Neural cell (in vitro differentiated cells): ENCODE measurements at regions not wholly inside any gene's neighbourhood (a gene's known extent, or its start where the extent isn't known, plus 50 kb on each side); places are given as distances from the start of the nearest gene placed in this dataset.

ENCODE experiments used
- H2AFZ ChIP-seq: fragments of 200-600, 300-800 bp; sonication (generic), shearing (Covaris generic); 2 replicates; pipeline ENCODE4 v1.6.0; 2014; ENCODE audit warnings: low read depth, mild to moderate bottlenecking, antibody characterized with exemption, low read length, moderate library complexity
- H3F3A ChIP-seq: fragments of 200-600 bp; shearing (Covaris generic); 2 replicates; pipeline ENCODE4 v1.6.1; 2016; ENCODE audit warnings: mild to moderate bottlenecking, moderate library complexity, mixed read lengths, antibody characterized with exemption, low read length; ENCODE audit not compliant: insufficient read depth, poor library complexity, severe bottlenecking
- H3K27ac ChIP-seq: fragments of 200-600, 300-800 bp; sonication (generic), shearing (Covaris generic); 2 replicates; pipeline ENCODE4 v1.5.1; 2014; ENCODE audit warnings: mild to moderate bottlenecking, low read length, moderate library complexity
- H3K27me3 ChIP-seq: fragments of 300-800, 200-600 bp; sonication (generic), shearing (Covaris generic); 2 replicates; pipeline ENCODE4 v1.6.0; 2014; ENCODE audit warnings: mild to moderate bottlenecking, low read depth, low read length, moderate library complexity; ENCODE audit not compliant: insufficient read depth
- H3K36me3 ChIP-seq: fragments of 300-800, 200-600 bp; sonication (generic), shearing (Covaris generic); 2 replicates; pipeline ENCODE4 v1.5.1; 2014; ENCODE audit warnings: mild to moderate bottlenecking, antibody characterized with exemption, low read length, moderate library complexity; ENCODE audit not compliant: insufficient read depth
- H3K4me2 ChIP-seq: fragments of 300-800, 200-600 bp; sonication (generic), shearing (Covaris generic); 2 replicates; pipeline ENCODE4 v1.6.0; 2014; ENCODE audit warnings: mild to moderate bottlenecking, low read length
- H3K4me3 ChIP-seq: fragments of 300-800, 200-600 bp; sonication (generic), shearing (Covaris generic); 2 replicates; pipeline ENCODE4 v1.5.1; 2014; ENCODE audit warnings: mild to moderate bottlenecking, low read length, moderate library complexity
- H3K79me2 ChIP-seq: fragments of 200-600 bp; shearing (Covaris generic); replicated peaks from 2 replicates; pipeline ENCODE4 v1.6.0; 2014; ENCODE audit warnings: mild to moderate bottlenecking, low read length, moderate library complexity; ENCODE audit not compliant: insufficient read depth
- H3K9ac ChIP-seq: fragments of 300-800, 200-600 bp; sonication (generic), shearing (Covaris generic); 2 replicates; pipeline ENCODE4 v1.6.1; 2016; ENCODE audit warnings: mild to moderate bottlenecking, low read length, mixed read lengths
- H3K9me2 ChIP-seq: fragments of 200-600 bp; shearing (Covaris generic); 2 replicates; pipeline ENCODE4 v1.6.1; 2016; ENCODE audit warnings: mild to moderate bottlenecking, low read length, mixed read lengths; ENCODE audit not compliant: insufficient read depth
- H3K9me3 ChIP-seq: fragments of 200-600, 300-800 bp; sonication (generic), shearing (Covaris generic); 2 replicates; pipeline ENCODE4 v1.6.1; 2016; ENCODE audit warnings: mild to moderate bottlenecking, mixed run types, low read length, moderate library complexity, mixed read lengths
- H4K20me1 ChIP-seq: fragments of 200-600 bp; shearing (Covaris generic); 2 replicates; pipeline ENCODE4 v1.6.1; 2016; ENCODE audit warnings: mild to moderate bottlenecking, mixed run types; ENCODE audit not compliant: insufficient read depth
- CTCF ChIP-seq: fragments of 450-650 bp; IDR thresholded peaks from 2 replicates; pipeline ENCODE4 v1.5.1; 2014; ENCODE audit warnings: antibody characterized with exemption, mild to moderate bottlenecking, moderate library complexity; ENCODE audit not compliant: poor library complexity, severe bottlenecking
- EP300 ChIP-seq: fragments of 450-650 bp; conservative IDR thresholded peaks from 2 replicates; pipeline ENCODE4 v1.6.1; 2014; ENCODE audit warnings: antibody characterized with exemption, mild to moderate bottlenecking, moderate library complexity; ENCODE audit not compliant: poor library complexity, severe bottlenecking
- EZH2 ChIP-seq: fragments of 200-600, 300-800 bp; shearing (Covaris generic), sonication (generic); IDR thresholded peaks from 2 replicates; pipeline ENCODE4 v1.6.1; 2014; ENCODE audit warnings: antibody characterized with exemption, low read length, borderline replicate concordance, mild to moderate bottlenecking; ENCODE audit not compliant: insufficient read depth, poor library complexity, severe bottlenecking
- MXI1 ChIP-seq: fragments of 450-650 bp; conservative IDR thresholded peaks from 2 replicates; pipeline ENCODE4 v1.6.1; 2014; ENCODE audit warnings: antibody characterized with exemption, mild to moderate bottlenecking; ENCODE audit not compliant: poor library complexity, severe bottlenecking
- POLR2AphosphoS5 ChIP-seq: IDR thresholded peaks from 2 replicates; pipeline ENCODE4 v1.6.1; 2012
- RAD21 ChIP-seq: fragments of 450-650 bp; conservative IDR thresholded peaks from 2 replicates; pipeline ENCODE4 v1.6.1; 2014; ENCODE audit warnings: antibody characterized with exemption, mild to moderate bottlenecking, moderate library complexity
- REST ChIP-seq: IDR thresholded peaks from 2 replicates; pipeline ENCODE4 v1.6.1; 2012; ENCODE audit warnings: borderline replicate concordance
- SMC3 ChIP-seq: fragments of 450-650 bp; conservative IDR thresholded peaks from 2 replicates; pipeline ENCODE4 v1.6.1; 2014; ENCODE audit warnings: antibody characterized with exemption, mild to moderate bottlenecking, moderate library complexity; ENCODE audit not compliant: poor library complexity
- TAF1 ChIP-seq: IDR thresholded peaks from 2 replicates; pipeline ENCODE4 v1.6.1; 2012; ENCODE audit warnings: low read depth

GRCh38 chr6:67640484-67640883 is 994.6 kb upstream of the ADGRB3 start:
- no peak overlapping the region for H3K9ac ChIP-seq
- TF ChIP-seq REST, result no peak
- TF ChIP-seq MXI1, result no peak
- TF ChIP-seq RAD21, result no peak
- no peak for TF ChIP-seq CTCF
- no peak for TF ChIP-seq POLR2AphosphoS5
- TF ChIP-seq EZH2, result no peak
- no peak for TF ChIP-seq SMC3
- TF ChIP-seq TAF1, result no peak
- TF ChIP-seq EP300, result no peak
- H3F3A ChIP-seq, result no peaks in the 10 kb centered on the region
- H2AFZ ChIP-seq, result no peak overlapping the region
- H4K20me1 ChIP-seq, result no peaks in the 10 kb centered on the region
- H3K9me2 ChIP-seq, result no peaks in the 10 kb centered on the region
- H3K4me2 ChIP-seq, result no peak overlapping the region
- no peak overlapping the region for H3K4me3 ChIP-seq
- H3K27ac ChIP-seq, result no peak overlapping the region
- no peaks in the 10 kb centered on the region for H3K79me2 ChIP-seq
- H3K36me3 ChIP-seq, result no peaks in the 10 kb centered on the region
- no peaks in the 10 kb centered on the region for H3K9me3 ChIP-seq
- H3K27me3 ChIP-seq, result no peaks in the 10 kb centered on the region

GRCh38 chr6:67639161-67639560 is 995.9 kb upstream of the ADGRB3 start:
- Histone ChIP-seq H3K27ac (no peak overlapping the region), H3K4me3 (no peak overlapping the region), H3K9ac (no peak overlapping the region), H3F3A (no peaks in the 10 kb centered on the region), H3K4me2 (no peak overlapping the region), H3K9me3 (no peaks in the 10 kb centered on the region), H3K79me2 (no peaks in the 10 kb centered on the region), H3K27me3 (no peaks in the 10 kb centered on the region), H2AFZ (no peak overlapping the region), H4K20me1 (no peaks in the 10 kb centered on the region), H3K36me3 (no peaks in the 10 kb centered on the region), H3K9me2 (no peaks in the 10 kb centered on the region)
- TF ChIP-seq POLR2AphosphoS5, result no peak
- no peak for TF ChIP-seq TAF1
- TF ChIP-seq CTCF, result no peak
- TF ChIP-seq RAD21, result no peak
- TF ChIP-seq REST, result no peak
- no peak for TF ChIP-seq EP300
- no peak for TF ChIP-seq MXI1
- no peak for TF ChIP-seq EZH2
- no peak for TF ChIP-seq SMC3
